ENCODE measurements at regions not wholly inside any gene's neighbourhood (a gene's known extent, or its start where the extent isn't known, plus 50 kb on each side); places are given as distances from the start of the nearest gene placed in this dataset.

DNA sequence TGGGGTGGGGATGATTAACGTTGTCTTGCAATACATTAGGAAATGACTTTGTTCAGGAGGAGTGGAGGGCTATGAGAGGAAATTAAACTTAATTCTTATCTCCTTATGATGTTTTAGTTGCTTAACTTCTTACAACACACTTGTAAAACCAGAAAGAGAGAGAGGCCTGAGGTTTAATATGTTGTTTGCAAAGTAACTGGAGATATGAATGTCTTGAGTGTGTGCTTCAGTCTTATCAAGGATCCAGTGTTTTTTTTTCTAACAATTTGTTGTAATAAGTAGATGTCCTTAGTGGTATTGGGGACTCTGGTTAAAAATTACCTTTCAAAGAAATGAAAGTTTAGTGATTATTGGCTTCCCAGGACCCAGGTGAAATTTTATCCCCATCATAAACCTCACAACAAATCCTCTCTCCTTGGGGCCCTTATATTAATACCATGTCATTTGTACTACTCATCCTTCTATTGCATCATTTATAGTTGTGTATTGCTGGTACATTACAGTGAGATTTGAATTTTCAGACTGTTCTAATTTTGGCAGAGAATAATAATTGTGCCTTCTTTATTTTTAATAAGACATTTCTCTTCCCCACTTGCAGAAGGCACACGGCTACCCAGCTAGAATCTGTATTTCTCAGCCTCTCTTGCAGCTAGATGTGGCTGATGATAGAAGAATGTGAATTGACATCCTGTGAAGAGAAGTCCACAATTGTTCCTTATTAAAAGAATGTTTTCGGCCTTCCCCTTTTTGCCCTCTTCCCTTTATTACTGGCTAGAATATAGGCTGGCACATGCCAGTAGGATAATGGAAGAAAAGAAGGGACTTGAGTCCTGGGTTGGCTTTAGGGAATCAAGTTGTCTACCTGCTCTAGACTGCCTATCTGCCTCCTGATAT, 91.9 kb upstream of the CXCR4 start:
- no peak for DNase-seq

GRCh38 chr2:136208682-136209420, 90.9 kb upstream of the CXCR4 start:
- no peak for DNase-seq

GRCh38 chr2:136207665-136208064, 89.7 kb upstream of the CXCR4 start:
- no peak for DNase-seq

- DNase-seq, result no peak
Measured at GRCh38 chr2:136207030-136207623, 89.2 kb upstream of the CXCR4 start.

DNA sequence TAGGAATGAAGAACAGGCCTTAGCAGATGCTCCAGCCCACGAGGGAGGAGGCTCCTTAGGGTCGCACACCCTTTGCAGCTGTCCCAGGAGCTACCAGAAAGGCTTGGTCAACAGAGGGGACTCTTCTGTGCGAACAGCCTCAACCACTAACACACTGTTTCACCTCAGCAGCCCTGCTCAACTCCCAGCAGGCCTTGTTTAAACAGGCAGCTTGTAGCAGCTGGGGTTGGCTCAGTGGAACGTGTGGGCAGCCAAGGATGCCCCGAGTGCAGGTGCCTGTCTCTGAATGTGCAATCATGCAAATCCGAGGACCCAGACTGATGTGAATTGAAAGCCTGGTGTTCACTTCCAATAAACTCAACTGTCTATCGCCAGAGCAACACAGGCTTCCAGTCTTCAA, 88.7 kb upstream of the CXCR4 start:
- no peak for DNase-seq

DNA sequence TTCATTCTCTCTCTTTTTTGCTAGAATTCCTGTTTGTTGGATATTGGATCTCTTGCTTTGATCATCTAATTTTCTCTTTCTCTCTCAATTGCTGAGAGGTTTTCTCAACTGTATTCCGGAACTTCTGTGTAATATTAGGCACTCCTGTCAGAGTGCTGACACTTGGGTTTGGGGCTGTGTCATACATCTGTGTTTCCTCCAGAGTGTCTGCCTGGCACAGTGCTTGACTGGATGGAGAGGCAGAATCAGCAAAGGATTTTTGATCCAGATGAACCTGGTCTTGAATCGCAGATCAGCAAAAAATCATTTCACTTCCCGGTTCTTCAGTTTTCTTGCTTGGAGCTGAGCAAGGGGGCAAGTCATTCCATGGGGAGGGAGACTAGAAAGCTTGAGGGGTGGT, 87.7 kb upstream of the CXCR4 start:
- DNase-seq, result no peak

DNA sequence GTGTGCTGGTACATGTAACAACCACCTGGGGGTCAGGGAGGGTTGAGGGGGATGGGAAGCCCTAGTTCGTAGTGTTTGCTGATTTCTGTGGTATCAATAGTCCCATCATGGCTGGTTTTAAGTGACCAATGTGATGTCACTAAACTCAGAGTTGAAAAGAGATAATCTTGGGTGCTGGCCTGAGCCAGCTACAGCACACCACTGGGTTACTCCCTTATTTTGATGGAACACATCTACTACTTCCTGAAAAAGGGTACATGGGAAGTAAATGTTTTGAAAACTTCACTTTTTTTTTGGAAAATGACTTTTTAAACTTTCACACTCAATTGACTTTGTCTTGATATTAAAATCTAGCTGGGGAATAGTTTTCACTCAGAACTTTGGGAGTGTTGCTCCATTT, 87.0 kb upstream of the CXCR4 start:
- no peak for DNase-seq

DNA sequence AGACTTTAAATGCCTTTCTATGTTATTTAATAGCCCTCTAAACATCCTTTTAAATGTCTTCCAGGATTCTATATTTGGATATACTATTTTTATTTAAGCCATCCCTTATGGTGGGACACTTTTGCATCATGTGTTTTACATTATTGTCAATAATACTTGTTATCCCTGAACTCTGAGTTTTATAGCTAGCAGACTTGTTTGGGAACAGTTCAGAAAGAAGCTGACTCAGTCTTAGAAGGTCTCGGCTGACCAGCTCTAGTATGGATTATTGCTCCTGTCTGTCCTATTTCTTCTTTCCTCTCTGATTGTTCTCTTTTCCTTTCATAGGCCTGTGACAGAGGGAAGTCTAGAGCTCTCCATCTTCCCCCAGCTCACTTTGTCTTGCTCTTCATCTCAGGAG, 77.3 kb upstream of the CXCR4 start:
- no peak for DNase-seq

DNA sequence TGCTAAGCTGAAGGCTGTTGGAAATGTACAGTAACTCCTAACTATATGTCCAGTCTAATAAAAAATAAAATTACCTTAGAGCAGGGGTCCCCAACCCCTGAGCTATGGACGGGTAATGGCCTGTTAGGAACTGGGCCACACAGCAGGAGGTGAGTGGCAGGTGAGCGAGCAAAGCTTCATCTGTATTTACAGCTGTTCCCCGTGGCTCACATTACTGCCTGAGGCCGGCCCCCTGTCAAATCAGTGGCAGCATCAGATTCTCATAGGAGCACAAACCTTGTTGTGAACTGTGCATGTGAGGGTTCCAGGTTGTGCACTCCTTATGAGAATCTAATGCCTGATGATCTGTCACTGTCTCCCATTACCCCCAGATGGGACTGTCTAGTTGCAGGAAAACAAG, 73.1 kb upstream of the CXCR4 start:
- DNase-seq, result no peak

GRCh38 chr2:136189221-136189782, 71.4 kb upstream of the CXCR4 start:
- DNase-seq, result no peak

DNA sequence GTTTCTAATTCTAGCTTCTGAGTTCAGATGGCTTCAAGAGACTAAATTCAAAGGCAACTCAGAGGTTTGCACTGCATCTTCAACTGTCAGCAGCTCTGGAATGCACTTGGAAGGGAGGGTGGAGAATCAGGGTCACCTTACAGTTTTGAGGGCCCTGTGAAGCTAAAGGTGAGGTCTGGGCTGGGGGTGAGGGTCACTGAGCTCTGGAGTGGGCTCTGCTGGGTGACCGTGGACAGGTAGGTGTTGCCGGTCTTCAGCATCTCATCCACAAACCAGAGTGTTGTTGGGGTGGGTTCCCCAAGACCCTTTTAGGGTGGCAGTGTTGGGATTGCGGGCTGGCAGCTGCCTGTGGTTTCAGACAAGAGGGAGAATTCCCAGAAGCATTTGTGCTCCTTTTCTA, 70.1 kb upstream of the CXCR4 start:
- DNase-seq, result no peak

DNA sequence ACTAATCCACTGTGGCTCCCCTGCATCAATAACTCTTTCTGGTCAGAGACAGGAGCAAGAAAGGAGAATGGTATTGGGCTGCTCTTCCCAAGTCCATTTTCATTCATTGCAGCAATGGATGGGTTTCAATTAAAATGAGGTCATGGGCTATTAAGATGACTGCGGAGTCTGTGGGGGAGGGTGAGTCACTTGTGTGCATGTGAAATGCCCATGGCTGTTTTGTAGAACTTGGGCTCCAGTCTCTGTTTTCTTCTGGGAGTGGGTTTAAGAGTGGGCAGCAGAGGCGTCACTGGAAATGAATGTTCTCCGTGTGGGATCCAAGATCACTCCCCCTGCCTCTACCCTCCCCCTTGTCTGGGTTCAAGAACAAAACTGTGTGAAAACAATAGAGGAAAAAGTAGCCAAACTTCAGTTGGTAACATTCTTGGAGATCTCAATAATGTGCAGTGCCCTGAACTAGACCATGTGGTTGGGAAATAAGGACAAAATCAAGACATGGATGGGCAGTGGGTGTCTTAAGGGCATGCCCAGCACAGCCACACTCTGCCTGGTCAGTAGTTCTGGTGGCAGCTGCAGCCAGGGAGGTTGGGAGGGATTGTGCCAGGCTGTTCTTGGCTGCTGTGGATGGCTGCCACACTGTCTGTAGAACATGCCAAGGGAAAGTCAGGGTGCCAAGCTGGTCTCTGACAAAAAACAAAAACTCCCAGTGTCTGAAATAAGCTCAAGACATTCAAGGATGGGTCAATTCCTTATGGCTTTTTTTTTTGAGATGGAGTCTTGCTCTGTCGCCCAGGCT, 68.2 kb upstream of the CXCR4 start:
- DNase-seq, result no peak

DNA sequence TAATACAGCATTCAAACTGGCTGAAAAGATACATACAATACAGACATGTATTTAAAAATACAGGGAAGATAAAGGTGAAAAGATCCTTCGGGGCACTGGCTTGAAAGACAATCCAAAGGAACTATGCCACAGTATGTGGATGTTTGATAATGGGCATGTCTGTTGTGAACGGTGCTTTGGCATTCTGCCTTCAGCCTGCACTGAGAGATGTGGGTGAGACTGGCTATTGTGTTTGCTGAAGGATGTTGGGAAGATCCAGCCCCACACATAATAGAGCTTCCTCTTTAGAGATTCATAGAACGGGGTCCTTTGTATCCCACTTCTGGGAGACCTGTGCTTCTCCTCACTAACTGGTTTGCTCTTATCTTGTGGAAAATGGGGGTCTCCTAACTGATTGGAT, 65.1 kb upstream of the CXCR4 start:
- DNase-seq, result no peak

GRCh38 chr2:136182315-136182714, 64.4 kb upstream of the CXCR4 start:
- DNase-seq, result no peak

GRCh38 chr2:136179602-136179975, 61.6 kb upstream of the CXCR4 start:
- no peak for DNase-seq

DNA sequence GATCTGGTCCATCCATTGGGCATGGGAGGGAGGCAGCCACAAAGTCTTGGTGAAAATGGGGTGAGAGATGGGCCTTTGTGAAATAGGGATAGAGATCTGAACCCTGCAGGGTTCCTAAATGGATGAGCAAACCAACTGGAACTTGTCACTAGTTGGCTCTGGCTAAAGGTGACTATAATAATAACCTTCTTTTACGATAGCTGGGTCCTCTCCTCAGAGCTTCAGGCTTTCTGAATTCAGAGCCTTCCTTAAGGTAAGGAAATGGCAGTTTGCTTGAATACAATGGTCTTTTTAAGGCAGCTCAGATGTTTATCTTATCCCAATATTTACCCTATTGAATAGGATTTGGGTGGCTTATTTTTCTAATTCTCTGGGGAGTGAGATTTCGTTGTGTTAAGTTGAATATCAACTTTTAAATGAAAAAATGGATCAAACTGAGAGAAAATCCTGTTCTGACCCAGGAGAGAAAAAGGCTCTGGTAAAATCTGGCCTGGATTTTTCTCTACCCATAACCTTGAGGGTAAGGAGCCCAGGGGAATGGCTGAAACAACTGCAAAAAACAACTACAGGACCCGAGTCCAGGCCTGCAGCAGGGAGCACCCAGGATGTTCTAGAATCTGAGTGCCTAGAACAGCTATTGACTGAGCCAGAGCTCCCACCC, 61.1 kb upstream of the CXCR4 start:
- no peak for DNase-seq

DNA sequence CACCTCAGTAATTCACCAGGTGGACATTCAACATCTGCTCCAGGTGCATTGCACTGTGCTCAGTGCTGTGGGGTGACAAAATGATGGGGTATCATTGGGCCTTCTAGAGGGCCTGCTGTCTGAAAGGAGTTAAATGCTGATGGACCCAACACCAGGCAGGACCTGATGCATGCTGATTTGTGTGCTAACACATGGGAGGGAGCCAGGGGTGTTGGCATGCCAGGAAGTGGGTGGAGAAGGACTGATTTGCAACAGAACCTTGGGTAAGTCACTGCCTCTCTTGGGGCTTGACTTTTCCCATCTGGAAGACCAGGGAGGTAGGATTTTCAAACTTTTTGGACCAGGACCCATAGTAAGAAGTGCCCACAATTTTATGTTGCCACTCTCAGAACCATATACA, 57.9 kb upstream of the CXCR4 start:
- no peak for DNase-seq

DNA sequence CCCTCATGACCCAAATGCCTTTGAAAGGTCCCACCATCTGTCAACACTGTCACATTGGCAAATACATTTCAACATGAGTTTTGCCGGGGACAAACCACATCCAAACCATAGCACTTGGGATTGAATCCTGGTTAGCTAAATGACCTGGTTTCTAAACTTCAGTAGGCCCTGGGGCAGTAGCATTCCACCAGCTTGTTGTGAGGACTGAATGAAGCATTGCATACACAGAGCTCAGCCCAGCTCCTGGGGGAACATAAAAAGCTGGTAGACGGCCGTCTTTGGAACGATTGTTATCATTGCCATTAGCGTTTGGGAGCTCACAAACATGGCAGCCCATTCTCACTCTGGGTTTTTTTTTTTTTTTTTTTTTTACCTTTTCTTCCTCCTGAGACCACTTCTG, 57.5 kb upstream of the CXCR4 start:
- DNase-seq, result no peak

GRCh38 chr2:136173126-136173525, 55.2 kb upstream of the CXCR4 start:
- no peak for DNase-seq

- DNase-seq, result no peak
Measured at GRCh38 chr2:136171223-136171622, 53.3 kb upstream of the CXCR4 start.

GRCh38 chr2:136168720-136169119, 50.8 kb upstream of the CXCR4 start:
- no peak for DNase-seq

All from fibroblast of skin of right biceps (primary cell).